Neural cell (in vitro differentiated cells): ENCODE measurements at regions not wholly inside any gene's neighbourhood (a gene's known extent, or its start where the extent isn't known, plus 50 kb on each side); places are given as distances from the start of the nearest gene placed in this dataset.

ENCODE experiments used
- H2AFZ ChIP-seq: fragments of 200-600, 300-800 bp; sonication (generic), shearing (Covaris generic); 2 replicates; pipeline ENCODE4 v1.6.0; 2014; ENCODE audit warnings: low read depth, mild to moderate bottlenecking, antibody characterized with exemption, low read length, moderate library complexity
- H3F3A ChIP-seq: fragments of 200-600 bp; shearing (Covaris generic); 2 replicates; pipeline ENCODE4 v1.6.1; 2016; ENCODE audit warnings: mild to moderate bottlenecking, moderate library complexity, mixed read lengths, antibody characterized with exemption, low read length; ENCODE audit not compliant: insufficient read depth, poor library complexity, severe bottlenecking
- H3K27ac ChIP-seq: fragments of 200-600, 300-800 bp; sonication (generic), shearing (Covaris generic); 2 replicates; pipeline ENCODE4 v1.5.1; 2014; ENCODE audit warnings: mild to moderate bottlenecking, low read length, moderate library complexity
- H3K27me3 ChIP-seq: fragments of 300-800, 200-600 bp; sonication (generic), shearing (Covaris generic); 2 replicates; pipeline ENCODE4 v1.6.0; 2014; ENCODE audit warnings: mild to moderate bottlenecking, low read depth, low read length, moderate library complexity; ENCODE audit not compliant: insufficient read depth
- H3K36me3 ChIP-seq: fragments of 300-800, 200-600 bp; sonication (generic), shearing (Covaris generic); 2 replicates; pipeline ENCODE4 v1.5.1; 2014; ENCODE audit warnings: mild to moderate bottlenecking, antibody characterized with exemption, low read length, moderate library complexity; ENCODE audit not compliant: insufficient read depth
- H3K4me2 ChIP-seq: fragments of 300-800, 200-600 bp; sonication (generic), shearing (Covaris generic); 2 replicates; pipeline ENCODE4 v1.6.0; 2014; ENCODE audit warnings: mild to moderate bottlenecking, low read length
- H3K4me3 ChIP-seq: fragments of 300-800, 200-600 bp; sonication (generic), shearing (Covaris generic); 2 replicates; pipeline ENCODE4 v1.5.1; 2014; ENCODE audit warnings: mild to moderate bottlenecking, low read length, moderate library complexity
- H3K79me2 ChIP-seq: fragments of 200-600 bp; shearing (Covaris generic); replicated peaks from 2 replicates; pipeline ENCODE4 v1.6.0; 2014; ENCODE audit warnings: mild to moderate bottlenecking, low read length, moderate library complexity; ENCODE audit not compliant: insufficient read depth
- H3K9ac ChIP-seq: fragments of 300-800, 200-600 bp; sonication (generic), shearing (Covaris generic); 2 replicates; pipeline ENCODE4 v1.6.1; 2016; ENCODE audit warnings: mild to moderate bottlenecking, low read length, mixed read lengths
- H3K9me2 ChIP-seq: fragments of 200-600 bp; shearing (Covaris generic); 2 replicates; pipeline ENCODE4 v1.6.1; 2016; ENCODE audit warnings: mild to moderate bottlenecking, low read length, mixed read lengths; ENCODE audit not compliant: insufficient read depth
- H3K9me3 ChIP-seq: fragments of 200-600, 300-800 bp; sonication (generic), shearing (Covaris generic); 2 replicates; pipeline ENCODE4 v1.6.1; 2016; ENCODE audit warnings: mild to moderate bottlenecking, mixed run types, low read length, moderate library complexity, mixed read lengths
- H4K20me1 ChIP-seq: fragments of 200-600 bp; shearing (Covaris generic); 2 replicates; pipeline ENCODE4 v1.6.1; 2016; ENCODE audit warnings: mild to moderate bottlenecking, mixed run types; ENCODE audit not compliant: insufficient read depth
- EP300 ChIP-seq: fragments of 450-650 bp; conservative IDR thresholded peaks from 2 replicates; pipeline ENCODE4 v1.6.1; 2014; ENCODE audit warnings: antibody characterized with exemption, mild to moderate bottlenecking, moderate library complexity; ENCODE audit not compliant: poor library complexity, severe bottlenecking
- EZH2 ChIP-seq: fragments of 200-600, 300-800 bp; shearing (Covaris generic), sonication (generic); IDR thresholded peaks from 2 replicates; pipeline ENCODE4 v1.6.1; 2014; ENCODE audit warnings: antibody characterized with exemption, low read length, borderline replicate concordance, mild to moderate bottlenecking; ENCODE audit not compliant: insufficient read depth, poor library complexity, severe bottlenecking
- MXI1 ChIP-seq: fragments of 450-650 bp; conservative IDR thresholded peaks from 2 replicates; pipeline ENCODE4 v1.6.1; 2014; ENCODE audit warnings: antibody characterized with exemption, mild to moderate bottlenecking; ENCODE audit not compliant: poor library complexity, severe bottlenecking
- POLR2AphosphoS5 ChIP-seq: IDR thresholded peaks from 2 replicates; pipeline ENCODE4 v1.6.1; 2012
- RAD21 ChIP-seq: fragments of 450-650 bp; conservative IDR thresholded peaks from 2 replicates; pipeline ENCODE4 v1.6.1; 2014; ENCODE audit warnings: antibody characterized with exemption, mild to moderate bottlenecking, moderate library complexity
- SMC3 ChIP-seq: fragments of 450-650 bp; conservative IDR thresholded peaks from 2 replicates; pipeline ENCODE4 v1.6.1; 2014; ENCODE audit warnings: antibody characterized with exemption, mild to moderate bottlenecking, moderate library complexity; ENCODE audit not compliant: poor library complexity
- TAF1 ChIP-seq: IDR thresholded peaks from 2 replicates; pipeline ENCODE4 v1.6.1; 2012; ENCODE audit warnings: low read depth
- TF ChIP-seq, protein P1 (sequence below): fragments of 450-650 bp; IDR thresholded peaks from 2 replicates; pipeline ENCODE4 v1.5.1; 2014; ENCODE audit warnings: antibody characterized with exemption, mild to moderate bottlenecking, moderate library complexity; ENCODE audit not compliant: poor library complexity, severe bottlenecking
- TF ChIP-seq, protein P2 (sequence below): IDR thresholded peaks from 2 replicates; pipeline ENCODE4 v1.6.1; 2012; ENCODE audit warnings: borderline replicate concordance

DNA sequence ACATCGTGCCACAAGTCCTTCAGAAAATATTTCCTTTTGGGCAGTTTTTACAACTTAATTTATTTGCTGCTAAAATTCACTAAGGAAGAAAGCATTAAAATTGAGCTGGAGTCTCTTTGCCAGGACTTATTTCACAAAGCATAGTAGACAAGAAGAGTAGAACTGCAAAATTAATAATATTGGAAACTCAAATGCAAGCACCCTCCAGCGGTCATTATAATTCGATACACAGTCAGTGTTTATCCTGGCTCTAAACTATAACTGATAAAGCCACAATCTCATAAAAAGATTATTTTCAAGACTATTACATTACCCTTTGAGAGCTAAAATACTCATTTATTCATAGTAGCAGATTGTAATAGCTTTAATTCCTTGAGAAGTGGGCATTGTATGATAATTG lies 655.4 kb downstream of the RWDD3 start:
- Histone ChIP-seq H3K27me3 (no peaks in the 10 kb centered on the region), H3K4me2 (no peak overlapping the region), H3K36me3 (no peaks in the 10 kb centered on the region), H2AFZ (no peak overlapping the region), H4K20me1 (no peaks in the 10 kb centered on the region), H3K9ac (no peak overlapping the region), H3K27ac (no peak overlapping the region), H3F3A (no peaks in the 10 kb centered on the region), H3K9me3 (no peaks in the 10 kb centered on the region), H3K4me3 (no peak overlapping the region), H3K79me2 (no peaks in the 10 kb centered on the region), H3K9me2 (no peaks in the 10 kb centered on the region)
- TF ChIP-seq RAD21: no peak
- TF ChIP-seq, protein P1, sequence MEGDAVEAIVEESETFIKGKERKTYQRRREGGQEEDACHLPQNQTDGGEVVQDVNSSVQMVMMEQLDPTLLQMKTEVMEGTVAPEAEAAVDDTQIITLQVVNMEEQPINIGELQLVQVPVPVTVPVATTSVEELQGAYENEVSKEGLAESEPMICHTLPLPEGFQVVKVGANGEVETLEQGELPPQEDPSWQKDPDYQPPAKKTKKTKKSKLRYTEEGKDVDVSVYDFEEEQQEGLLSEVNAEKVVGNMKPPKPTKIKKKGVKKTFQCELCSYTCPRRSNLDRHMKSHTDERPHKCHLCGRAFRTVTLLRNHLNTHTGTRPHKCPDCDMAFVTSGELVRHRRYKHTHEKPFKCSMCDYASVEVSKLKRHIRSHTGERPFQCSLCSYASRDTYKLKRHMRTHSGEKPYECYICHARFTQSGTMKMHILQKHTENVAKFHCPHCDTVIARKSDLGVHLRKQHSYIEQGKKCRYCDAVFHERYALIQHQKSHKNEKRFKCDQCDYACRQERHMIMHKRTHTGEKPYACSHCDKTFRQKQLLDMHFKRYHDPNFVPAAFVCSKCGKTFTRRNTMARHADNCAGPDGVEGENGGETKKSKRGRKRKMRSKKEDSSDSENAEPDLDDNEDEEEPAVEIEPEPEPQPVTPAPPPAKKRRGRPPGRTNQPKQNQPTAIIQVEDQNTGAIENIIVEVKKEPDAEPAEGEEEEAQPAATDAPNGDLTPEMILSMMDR: no peak
- no peak for TF ChIP-seq TAF1
- no peak for TF ChIP-seq POLR2AphosphoS5
- TF ChIP-seq EZH2: no peak
- TF ChIP-seq SMC3: no peak
- TF ChIP-seq EP300: no peak
- TF ChIP-seq, protein P2, sequence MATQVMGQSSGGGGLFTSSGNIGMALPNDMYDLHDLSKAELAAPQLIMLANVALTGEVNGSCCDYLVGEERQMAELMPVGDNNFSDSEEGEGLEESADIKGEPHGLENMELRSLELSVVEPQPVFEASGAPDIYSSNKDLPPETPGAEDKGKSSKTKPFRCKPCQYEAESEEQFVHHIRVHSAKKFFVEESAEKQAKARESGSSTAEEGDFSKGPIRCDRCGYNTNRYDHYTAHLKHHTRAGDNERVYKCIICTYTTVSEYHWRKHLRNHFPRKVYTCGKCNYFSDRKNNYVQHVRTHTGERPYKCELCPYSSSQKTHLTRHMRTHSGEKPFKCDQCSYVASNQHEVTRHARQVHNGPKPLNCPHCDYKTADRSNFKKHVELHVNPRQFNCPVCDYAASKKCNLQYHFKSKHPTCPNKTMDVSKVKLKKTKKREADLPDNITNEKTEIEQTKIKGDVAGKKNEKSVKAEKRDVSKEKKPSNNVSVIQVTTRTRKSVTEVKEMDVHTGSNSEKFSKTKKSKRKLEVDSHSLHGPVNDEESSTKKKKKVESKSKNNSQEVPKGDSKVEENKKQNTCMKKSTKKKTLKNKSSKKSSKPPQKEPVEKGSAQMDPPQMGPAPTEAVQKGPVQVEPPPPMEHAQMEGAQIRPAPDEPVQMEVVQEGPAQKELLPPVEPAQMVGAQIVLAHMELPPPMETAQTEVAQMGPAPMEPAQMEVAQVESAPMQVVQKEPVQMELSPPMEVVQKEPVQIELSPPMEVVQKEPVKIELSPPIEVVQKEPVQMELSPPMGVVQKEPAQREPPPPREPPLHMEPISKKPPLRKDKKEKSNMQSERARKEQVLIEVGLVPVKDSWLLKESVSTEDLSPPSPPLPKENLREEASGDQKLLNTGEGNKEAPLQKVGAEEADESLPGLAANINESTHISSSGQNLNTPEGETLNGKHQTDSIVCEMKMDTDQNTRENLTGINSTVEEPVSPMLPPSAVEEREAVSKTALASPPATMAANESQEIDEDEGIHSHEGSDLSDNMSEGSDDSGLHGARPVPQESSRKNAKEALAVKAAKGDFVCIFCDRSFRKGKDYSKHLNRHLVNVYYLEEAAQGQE: no peak
- no peak for TF ChIP-seq MXI1

DNA sequence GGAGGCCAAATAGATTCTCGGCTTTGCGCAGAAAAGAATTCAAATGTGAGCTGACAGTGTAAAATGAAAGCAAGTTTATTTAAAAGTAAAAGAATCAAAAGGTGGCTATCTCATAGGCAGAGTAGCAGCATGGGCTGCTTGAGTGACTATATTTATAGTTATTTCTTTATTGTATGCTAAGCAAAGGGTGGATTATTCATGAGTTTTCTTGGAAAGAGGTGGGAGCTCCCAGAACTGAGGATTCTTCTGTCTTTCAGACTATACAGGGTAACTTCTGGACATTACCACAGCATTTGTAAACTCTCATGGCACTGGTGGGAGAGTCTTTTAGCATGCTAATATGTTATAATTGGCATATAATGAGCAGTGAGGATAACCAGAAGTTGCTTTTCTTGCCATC lies 659.9 kb downstream of the RWDD3 start:
- Histone ChIP-seq H3K36me3 (no peaks in the 10 kb centered on the region), H3K9ac (no peak overlapping the region), H3F3A (no peaks in the 10 kb centered on the region), H3K27ac (no peak overlapping the region), H3K79me2 (no peaks in the 10 kb centered on the region), H3K9me3 (peaks cover 7% of the 10 kb centered on the region), H3K4me2 (no peak overlapping the region), H2AFZ (no peak overlapping the region), H4K20me1 (no peaks in the 10 kb centered on the region), H3K9me2 (no peaks in the 10 kb centered on the region), H3K4me3 (no peak overlapping the region), H3K27me3 (no peaks in the 10 kb centered on the region)
- TF ChIP-seq EZH2 (no peak), RAD21 (no peak), SMC3 (no peak), TAF1 (no peak), EP300 (no peak)
- TF ChIP-seq, protein P1: no peak
